ENCODE measurements at regions not wholly inside any gene's neighbourhood (a gene's known extent, or its start where the extent isn't known, plus 50 kb on each side); places are given as distances from the start of the nearest gene placed in this dataset.

DNA sequence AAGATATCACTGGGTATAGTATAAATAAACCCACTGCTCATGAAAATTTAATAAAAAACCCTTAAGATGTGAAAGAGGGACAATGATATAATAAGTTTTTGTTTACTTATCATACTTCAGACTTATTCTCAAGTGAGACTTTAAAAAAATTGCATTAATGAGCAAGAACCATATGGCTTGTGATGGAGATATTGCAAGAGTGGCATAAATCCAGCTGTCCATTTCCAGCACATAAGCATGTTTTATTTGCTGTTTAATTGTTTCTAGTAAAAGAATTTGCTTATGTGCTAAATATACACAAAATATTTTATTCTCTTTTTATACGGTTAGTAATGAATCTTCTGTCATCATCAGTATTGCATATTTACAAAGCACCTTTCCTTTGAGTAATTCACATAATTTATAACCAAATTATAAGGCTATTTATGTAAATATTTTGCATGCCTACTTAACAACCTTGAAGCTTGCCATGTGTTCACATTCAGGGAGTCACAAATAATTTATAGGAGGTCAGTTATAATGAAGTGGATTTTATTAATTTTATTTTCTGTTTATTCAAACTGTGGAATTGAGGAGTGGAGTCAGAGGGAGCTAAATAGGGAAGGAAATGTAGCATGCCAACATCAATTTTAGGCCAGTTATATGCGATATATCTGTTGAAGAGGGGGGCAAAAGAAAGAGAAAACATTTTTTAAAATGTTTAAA, 318.5 kb upstream of the CWC22 start:
- no peak for TF ChIP-seq CTCF (IDR thresholded peaks at IDR 0.05)
- no peaks in the 10 kb centered on the region for H3K27me3 ChIP-seq
- no peak overlapping the region for H3K4me3 ChIP-seq
- no peaks in the 10 kb centered on the region for H3K9me3 ChIP-seq
- 72% methylated on average over 2 of the region's 2 CpGs for WGBS, 2 donors
- no peak overlapping the region for H3K27ac ChIP-seq
- DNase-seq, result no peak
- H3K36me3 ChIP-seq (ENCODE audit: low read depth, missing control alignments), result no peaks in the 10 kb centered on the region
- no peaks in the 10 kb centered on the region for H3K4me1 ChIP-seq
- intact Hi-C loops (cut with DNase I; ENCODE audit: low total_unique reads), result no loop called here

DNA sequence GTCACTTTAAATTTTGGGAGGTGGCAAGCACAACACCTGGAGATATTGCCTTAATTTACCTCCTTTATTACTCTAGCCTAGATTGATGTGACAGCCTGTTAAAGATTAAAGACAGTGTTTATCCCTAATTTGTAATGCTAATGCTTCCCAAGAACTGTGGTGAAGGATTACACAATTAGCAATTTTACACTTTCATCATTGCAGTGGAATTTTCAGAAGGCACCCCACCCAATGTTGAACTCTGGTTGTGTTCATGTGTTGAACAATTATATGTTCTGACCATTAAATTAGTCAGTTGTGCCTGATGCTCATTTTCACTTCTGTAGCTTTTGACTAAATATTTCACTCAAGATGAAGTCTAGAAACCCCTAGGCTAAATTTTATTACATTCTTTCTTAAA, 317.1 kb upstream of the CWC22 start:
- H3K4me1 ChIP-seq, result no peaks in the 10 kb centered on the region
- TF ChIP-seq POLR2A (IDR thresholded peaks at IDR 0.05), result no peak
- no peak for TF ChIP-seq CTCF (IDR thresholded peaks at IDR 0.05)
- no peak overlapping the region for H3K27ac ChIP-seq
- H3K9me3 ChIP-seq, result no peaks in the 10 kb centered on the region
- H3K36me3 ChIP-seq (ENCODE audit: low read depth, missing control alignments), result no peaks in the 10 kb centered on the region
- no peaks in the 10 kb centered on the region for H3K27me3 ChIP-seq
- no peak overlapping the region for H3K4me3 ChIP-seq
- DNase-seq, result no peak
- intact Hi-C loops (cut with DNase I; ENCODE audit: low total_unique reads), result no loop called here

GRCh38 chr2:180322781-180323180, 315.7 kb upstream of the CWC22 start:
- Histone ChIP-seq H3K9me3 (no peaks in the 10 kb centered on the region), H3K4me1 (no peaks in the 10 kb centered on the region), H3K4me3 (no peak overlapping the region), H3K27me3 (no peaks in the 10 kb centered on the region), H3K27ac (no peak overlapping the region), H3K36me3 (ENCODE audit: low read depth, missing control alignments) (no peaks in the 10 kb centered on the region)
- DNase-seq, result no peak
- no peak for TF ChIP-seq CTCF (IDR thresholded peaks at IDR 0.05)
- no peak for TF ChIP-seq POLR2A (IDR thresholded peaks at IDR 0.05)
- intact Hi-C loops (cut with DNase I; ENCODE audit: low total_unique reads), result no loop called here

DNA sequence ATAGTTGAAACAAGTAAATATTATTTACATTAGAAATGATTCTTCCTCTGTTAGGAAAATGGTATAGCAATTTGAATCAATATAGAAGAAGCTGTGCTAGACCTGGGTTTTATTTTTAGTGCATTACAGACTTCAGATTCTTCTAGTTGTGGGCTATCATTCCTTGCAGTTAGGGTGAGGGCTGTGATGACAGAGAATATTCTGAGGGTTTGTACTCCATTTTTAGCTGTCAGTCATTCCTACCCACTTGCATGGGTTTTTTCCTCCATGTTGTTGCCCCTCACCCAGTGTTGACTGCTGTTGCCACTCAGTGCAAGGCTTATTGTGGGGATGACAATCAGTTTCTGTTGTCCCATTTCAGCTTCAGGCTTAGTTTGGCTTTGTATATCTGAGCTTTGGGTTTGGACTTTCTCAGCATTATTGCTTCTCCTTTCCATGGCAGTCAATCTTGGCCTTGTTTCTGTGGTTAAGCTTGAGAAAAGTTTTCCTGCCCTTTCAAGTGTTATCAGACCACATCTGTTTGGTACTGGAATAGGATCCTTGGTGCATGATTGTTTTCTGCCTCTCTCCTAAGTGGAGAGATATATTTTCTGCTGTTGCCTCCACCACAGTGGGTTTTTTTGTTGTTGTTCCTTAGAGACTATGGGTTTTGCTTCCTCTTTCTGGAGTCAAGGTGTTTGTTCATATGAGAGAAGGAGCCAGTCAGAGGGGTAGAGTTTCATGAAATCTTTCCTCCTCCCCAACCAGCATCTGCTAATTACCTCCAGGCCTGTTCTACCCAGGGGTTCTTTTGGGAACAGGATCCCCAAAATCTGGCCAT, 312.7 kb upstream of the CWC22 start:
- DNase-seq, result no peak
- Histone ChIP-seq H3K36me3 (ENCODE audit: low read depth, missing control alignments) (no peaks in the 10 kb centered on the region), H3K27me3 (no peaks in the 10 kb centered on the region), H3K9me3 (no peaks in the 10 kb centered on the region), H3K4me3 (no peak overlapping the region), H3K4me1 (no peaks in the 10 kb centered on the region), H3K27ac (no peak overlapping the region)
- intact Hi-C loops (cut with DNase I; ENCODE audit: low total_unique reads), result no loop called here
- no peak for TF ChIP-seq POLR2A (IDR thresholded peaks at IDR 0.05)
- no peak for TF ChIP-seq CTCF (IDR thresholded peaks at IDR 0.05)

DNA sequence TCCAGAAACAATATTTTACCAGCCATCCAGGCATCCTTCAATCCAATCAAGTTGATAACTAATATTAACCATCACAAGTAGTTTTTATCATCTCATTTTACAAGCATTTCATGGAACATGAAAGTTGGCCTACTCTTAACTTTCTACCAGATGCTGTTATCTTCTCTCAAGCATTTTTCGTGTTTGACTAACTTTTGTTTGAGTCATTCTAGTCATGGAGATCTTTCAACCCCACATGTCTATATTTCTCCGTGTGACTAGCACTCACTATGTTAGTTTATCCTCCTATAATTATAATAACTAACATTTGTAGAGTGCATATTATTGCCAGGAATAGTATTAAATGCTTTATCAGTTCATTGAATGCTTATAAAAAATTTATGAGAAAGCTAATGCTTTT, 307.0 kb upstream of the CWC22 start:
- WGBS, 2 donors, result 77 to 81% methylated on average over 2 of the region's 2 CpGs
- Histone ChIP-seq H3K4me3 (no peak overlapping the region), H3K9me3 (no peaks in the 10 kb centered on the region), H3K27ac (no peak overlapping the region), H3K27me3 (no peaks in the 10 kb centered on the region), H3K4me1 (no peaks in the 10 kb centered on the region), H3K36me3 (ENCODE audit: low read depth, missing control alignments) (no peaks in the 10 kb centered on the region)
- intact Hi-C loops (cut with DNase I; ENCODE audit: low total_unique reads), result no loop called here
- TF ChIP-seq POLR2A (IDR thresholded peaks at IDR 0.05), result no peak
- TF ChIP-seq CTCF (IDR thresholded peaks at IDR 0.05), result no peak
- no peak for DNase-seq
